NAMALWA (cell line): ENCODE measurements at regions not wholly inside any gene's neighbourhood (a gene's known extent, or its start where the extent isn't known, plus 50 kb on each side); places are given as distances from the start of the nearest gene placed in this dataset.
A peak's percentile ranks its signal among the peaks of the same experiment; 100 is the strongest.

ENCODE experiments used
- DNase-seq: peaks from one replicate; pipeline ENCODE4 v3.0.0-alpha.2; 2015; ENCODE audit warnings: low spot score

GRCh38 chr1:60984062-60984799, 98.1 kb upstream of the NFIA start:
- no peak for DNase-seq

- no peak for DNase-seq
These were observed 98.7 kb upstream of the NFIA start for GRCh38 chr1:60983701-60984061.

GRCh38 chr1:60982539-60982938, 99.8 kb upstream of the NFIA start:
- DNase-seq = no peak

GRCh38 chr1:60981357-60981756, 101.0 kb upstream of the NFIA start:
- DNase-seq = no peak

- DNase-seq = peak; percentile 74
These were observed 103.7 kb upstream of the NFIA start for GRCh38 chr1:60978421-60979357.

GRCh38 chr1:60977661-60978060, 104.7 kb upstream of the NFIA start:
- DNase-seq = no peak

- no peak for DNase-seq
These were observed 107.6 kb upstream of the NFIA start for GRCh38 chr1:60974524-60975372.

- DNase-seq = no peak
These were observed 108.7 kb upstream of the NFIA start for GRCh38 chr1:60973668-60974067.

- no peak for DNase-seq
These were observed 109.5 kb upstream of the NFIA start for GRCh38 chr1:60972841-60973364.

- no peak for DNase-seq
These were observed 111.0 kb upstream of the NFIA start for GRCh38 chr1:60971330-60971729.

GRCh38 chr1:60969971-60970509, 112.3 kb upstream of the NFIA start:
- DNase-seq = peak; percentile 50

- DNase-seq = no peak
These were observed 117.0 kb upstream of the NFIA start for GRCh38 chr1:60965280-60965854.

- DNase-seq = no peak
These were observed 119.0 kb upstream of the NFIA start for GRCh38 chr1:60963167-60963940.

GRCh38 chr1:60960891-60961461, 121.4 kb upstream of the NFIA start:
- DNase-seq = no peak

- DNase-seq = no peak
These were observed 122.7 kb upstream of the NFIA start for GRCh38 chr1:60959701-60960100.

- no peak for DNase-seq
These were observed 124.4 kb upstream of the NFIA start for GRCh38 chr1:60958001-60958400.

GRCh38 chr1:60956520-60956919, 125.8 kb upstream of the NFIA start:
- no peak for DNase-seq

- no peak for DNase-seq
These were observed 129.7 kb upstream of the NFIA start for GRCh38 chr1:60952612-60953111.

- no peak for DNase-seq
These were observed 131.9 kb upstream of the NFIA start for GRCh38 chr1:60950224-60951063.
